GM18507 (cell line): ENCODE measurements at regions not wholly inside any gene's neighbourhood (a gene's known extent, or its start where the extent isn't known, plus 50 kb on each side); places are given as distances from the start of the nearest gene placed in this dataset.
"Not testable (repeated sequence)": the region's sequence is repeated elsewhere in the genome, so short reads cannot be mapped to it uniquely, and the experiment has no call there.

ENCODE experiments used
- DNase-seq: peaks from one replicate; pipeline ENCODE4 v3.0.0; 2011; ENCODE audit warnings: low read depth; ENCODE audit not compliant: insufficient read length; ENCODE audit errors: extremely low spot score
- FAIRE-seq: peaks from 2 replicates; lab custom pipeline; 2011; peaks lifted over from hg19 to GRCh38; lab: Jason Lieb, UNC

DNA sequence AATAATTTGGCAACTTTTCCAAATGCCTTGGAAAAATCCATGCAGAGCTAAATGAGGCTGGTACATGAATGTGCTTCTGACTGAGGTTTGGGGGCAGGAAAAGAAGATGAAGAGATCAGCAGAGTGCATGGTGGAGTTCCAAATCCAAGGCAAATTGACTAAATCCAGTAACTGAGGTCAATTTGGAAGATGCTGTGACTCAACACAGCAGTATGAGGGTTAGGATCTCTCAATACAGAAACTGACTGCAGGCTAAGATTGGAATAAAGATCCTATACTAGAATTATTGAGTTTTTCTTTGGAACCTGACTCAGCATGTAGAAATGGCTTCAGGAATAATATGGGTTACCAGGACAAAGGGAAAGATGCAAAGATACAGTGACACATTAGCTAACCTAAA is 99.3 kb upstream of the FAT3 start:
- DNase-seq (no peak), FAIRE-seq (no peak)

- DNase-seq, result no peak
- no peak for FAIRE-seq
Measured at GRCh38 chr11:92123540-92123939, 101.1 kb upstream of the FAT3 start.

GRCh38 chr11:92122561-92122960 is 102.1 kb upstream of the FAT3 start:
- DNase-seq (no peak), FAIRE-seq (no peak)

- no peak for DNase-seq
- no peak for FAIRE-seq
Measured at GRCh38 chr11:92111287-92111686, 113.3 kb upstream of the FAT3 start.

DNA sequence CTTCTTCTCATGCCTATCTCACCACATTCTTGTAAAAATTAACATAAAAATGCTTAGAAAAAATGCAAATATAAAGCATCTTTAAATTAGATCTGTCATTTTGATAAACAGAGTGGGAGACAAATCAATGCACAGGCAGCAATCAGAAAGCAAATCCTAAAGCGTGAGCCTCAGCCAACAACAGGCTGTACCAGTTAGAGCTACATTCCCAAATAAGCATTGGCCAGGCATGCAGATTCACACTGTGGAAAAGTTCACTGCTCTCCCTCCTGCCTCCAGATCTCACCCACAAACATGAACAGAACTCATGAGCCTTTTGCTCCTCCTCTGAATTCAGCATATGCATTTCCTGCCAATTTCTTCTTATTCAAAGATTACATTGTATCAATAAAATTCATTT is 115.2 kb upstream of the FAT3 start:
- FAIRE-seq, result no peak

DNA sequence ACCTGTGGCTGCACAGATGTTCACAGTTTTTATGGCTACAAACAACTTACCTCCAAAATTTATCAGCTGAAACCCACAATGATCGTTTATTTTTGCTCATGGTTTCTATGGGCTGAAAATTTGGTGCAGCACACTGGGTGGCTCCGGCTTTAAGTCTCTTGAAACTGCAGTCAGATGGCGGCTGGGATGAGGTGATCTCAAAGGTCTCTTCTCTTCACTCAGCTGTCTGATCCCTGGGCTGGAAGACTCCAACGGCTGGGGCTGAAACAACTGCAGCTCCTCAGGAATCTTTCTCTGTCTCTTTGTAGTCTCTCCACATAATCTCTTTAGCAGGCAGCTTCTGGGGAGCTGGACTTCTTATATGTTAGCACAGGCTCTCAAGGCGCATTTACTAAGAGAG is 117.3 kb upstream of the FAT3 start:
- no peak for FAIRE-seq
- no peak for DNase-seq

More for the DNA sequence above, 115.2 kb upstream of the FAT3 start:
- DNase-seq, result no peak

DNA sequence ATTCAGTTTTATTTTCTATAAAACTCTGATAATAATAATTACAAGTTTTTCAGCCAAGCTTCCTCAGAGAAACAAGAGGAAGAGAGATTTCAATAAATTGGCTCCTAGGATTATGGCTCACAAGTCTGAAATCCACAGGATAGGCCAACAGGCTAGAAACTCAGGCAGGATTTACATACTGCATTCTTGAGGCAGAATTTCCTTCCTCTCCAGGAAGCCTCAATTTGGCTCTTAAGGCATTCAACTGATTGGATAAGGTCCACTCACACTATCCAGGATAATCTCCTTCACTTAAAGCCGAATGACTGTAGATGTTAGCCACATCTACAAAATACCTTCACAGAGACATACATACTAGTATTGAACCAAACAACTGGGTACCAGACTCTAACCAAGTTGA is 120.3 kb upstream of the FAT3 start:
- DNase-seq, result no peak
- no peak for FAIRE-seq

DNA sequence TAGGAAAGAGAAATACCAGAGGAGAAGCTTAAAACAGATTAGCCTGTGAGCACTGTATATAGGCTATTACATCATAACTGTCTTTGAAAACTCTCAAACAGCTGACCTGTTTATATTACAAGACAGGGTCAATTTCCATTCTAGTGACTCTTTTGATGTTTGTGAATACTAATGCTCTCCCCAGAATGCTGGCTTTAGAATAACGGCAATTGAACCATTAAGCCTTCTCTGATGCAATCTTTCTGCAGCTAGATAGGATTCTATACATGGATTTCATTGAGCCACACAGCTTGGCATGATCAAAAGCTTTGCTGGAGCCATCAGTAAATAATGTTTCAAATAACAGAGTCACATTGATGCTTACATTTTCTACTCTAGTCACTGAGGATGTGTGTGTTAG is 122.7 kb upstream of the FAT3 start:
- DNase-seq (no peak), FAIRE-seq (no peak)

DNA sequence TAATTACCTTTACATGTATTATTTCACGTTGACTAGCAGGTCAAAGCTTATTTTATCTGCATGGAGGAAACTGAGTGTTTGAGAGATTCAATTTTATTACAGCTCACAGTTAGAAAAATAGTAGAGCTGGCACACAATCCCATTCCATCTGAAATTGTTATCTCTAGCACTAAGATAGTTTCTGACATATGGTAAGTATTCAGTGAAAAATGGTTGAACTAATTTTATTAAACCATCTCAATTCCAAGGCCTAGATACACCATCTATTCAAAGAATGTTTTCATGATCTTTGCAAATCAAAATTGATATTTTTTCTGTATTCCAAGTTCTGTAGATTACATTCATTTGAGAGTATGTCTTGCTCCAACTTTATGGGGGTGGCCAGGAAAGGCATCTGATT is 125.4 kb upstream of the FAT3 start:
- FAIRE-seq (no peak), DNase-seq (no peak)

GRCh38 chr11:92098172-92098571 is 126.4 kb upstream of the FAT3 start:
- FAIRE-seq (no peak), DNase-seq (no peak)

DNA sequence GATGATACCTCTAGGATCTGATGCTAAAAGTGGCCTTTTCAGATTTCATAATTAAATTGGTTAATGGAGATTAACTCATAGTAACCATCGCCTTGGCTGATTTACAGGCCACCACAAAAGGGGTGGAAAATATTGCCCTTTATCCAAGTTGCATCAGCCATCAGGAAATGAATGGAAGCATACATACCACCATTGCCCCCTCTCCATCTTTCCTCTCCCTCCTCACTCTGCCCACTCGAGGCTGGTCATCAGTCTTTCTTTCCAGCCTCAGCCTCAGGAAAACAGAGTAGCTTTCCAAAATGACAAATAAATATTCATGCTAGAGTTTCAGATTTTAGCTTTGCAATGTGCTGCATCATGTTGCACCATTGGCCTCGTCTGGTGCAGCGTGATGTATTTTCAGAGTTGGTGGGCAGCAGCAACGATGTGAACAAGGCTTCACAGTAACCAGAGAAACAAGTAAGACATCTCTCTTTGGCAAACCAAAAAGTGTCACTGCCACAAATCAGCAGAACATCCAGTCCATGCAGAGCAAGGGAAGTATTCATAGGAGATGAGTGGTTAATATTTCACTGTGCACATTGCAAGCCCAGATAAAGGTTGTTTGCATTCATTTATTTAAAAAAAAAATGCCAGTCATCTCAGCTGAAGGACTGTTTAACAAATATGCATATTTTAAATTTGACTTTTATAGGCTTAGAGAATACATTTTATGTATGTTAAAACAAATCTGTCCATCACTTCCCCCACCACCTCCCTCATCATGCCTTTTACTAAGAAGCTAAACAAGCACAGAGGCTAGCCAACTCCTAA is 136.7 kb upstream of the FAT3 start:
- FAIRE-seq (no peak), DNase-seq (no peak)

DNA sequence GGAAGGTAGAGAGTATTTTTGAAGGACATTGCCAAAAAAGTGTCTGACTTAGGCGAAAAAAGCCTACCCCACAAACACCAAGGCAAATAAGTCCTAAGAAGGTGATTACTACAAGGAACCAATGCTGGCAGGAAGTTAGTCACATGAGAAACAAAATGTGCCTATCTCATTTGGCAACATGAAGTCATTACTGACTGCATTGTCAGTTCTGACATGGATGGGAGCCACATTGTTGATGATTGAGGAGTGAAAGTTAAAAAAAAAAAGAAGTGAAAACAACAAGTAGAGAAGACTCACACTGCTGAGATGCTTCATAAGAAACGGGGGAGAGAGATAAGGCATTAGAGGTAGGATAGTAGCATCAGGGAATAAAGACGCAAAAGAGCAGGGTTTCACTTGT is 141.5 kb upstream of the FAT3 start:
- no peak for FAIRE-seq
- DNase-seq, result no peak

DNA sequence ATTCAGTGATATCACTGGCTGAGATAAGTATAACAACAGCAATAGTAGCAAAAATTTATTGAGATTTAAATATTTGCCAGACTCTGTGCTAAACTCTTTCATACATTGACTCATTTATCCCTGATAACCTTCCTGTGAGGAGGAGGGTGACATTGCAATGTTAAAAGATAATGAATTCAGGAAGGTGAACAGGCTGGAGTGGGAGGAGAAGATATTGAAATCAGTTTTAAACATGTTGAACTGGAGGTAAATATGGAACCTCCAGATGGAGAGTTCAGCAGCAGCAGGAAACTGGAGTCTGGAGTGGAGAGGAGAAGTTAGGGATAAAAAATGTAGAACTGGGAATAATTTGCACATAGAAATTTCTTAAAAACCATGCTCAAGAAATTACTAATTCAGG is 142.0 kb upstream of the FAT3 start:
- DNase-seq (no peak), FAIRE-seq (no peak)

DNA sequence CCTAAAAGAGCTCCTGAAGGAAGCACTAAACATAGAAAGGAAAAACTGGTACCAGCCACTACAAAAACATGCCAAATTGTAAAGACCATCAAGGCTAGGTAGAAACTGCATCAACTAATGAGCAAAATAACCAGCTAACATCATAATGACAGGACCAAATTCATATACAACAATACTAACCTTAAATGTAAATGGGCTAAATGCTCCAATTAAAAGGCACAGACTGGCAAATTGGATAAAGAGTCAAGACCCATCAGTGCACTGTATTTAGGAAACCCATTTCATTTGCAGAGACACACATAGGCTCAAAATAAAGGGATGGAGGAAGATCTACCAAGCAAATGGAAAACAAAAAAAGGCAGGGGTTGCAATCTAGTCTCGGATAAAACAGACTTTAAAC is 150.1 kb upstream of the FAT3 start:
- FAIRE-seq, DNase-seq: not testable (repeated sequence)

DNA sequence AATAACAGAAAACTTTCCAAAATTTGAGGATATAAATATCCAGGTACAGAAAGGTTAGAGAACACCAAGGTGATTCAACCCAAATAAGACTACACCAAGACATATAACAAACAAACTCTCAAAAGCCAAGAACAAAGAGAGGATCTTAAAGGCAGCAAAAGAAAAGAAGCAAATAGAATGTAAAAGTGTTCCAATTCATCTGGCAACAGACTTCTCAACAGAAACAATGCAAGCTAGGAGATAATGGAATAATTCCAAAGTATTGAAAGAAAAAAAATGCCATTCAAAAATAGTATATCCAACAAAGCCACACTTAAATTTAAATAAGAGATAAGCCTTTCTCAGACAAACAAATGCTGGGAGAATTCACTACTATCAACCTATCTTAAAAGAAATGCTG is 153.0 kb upstream of the FAT3 start:
- no peak for DNase-seq
- no peak for FAIRE-seq

DNA sequence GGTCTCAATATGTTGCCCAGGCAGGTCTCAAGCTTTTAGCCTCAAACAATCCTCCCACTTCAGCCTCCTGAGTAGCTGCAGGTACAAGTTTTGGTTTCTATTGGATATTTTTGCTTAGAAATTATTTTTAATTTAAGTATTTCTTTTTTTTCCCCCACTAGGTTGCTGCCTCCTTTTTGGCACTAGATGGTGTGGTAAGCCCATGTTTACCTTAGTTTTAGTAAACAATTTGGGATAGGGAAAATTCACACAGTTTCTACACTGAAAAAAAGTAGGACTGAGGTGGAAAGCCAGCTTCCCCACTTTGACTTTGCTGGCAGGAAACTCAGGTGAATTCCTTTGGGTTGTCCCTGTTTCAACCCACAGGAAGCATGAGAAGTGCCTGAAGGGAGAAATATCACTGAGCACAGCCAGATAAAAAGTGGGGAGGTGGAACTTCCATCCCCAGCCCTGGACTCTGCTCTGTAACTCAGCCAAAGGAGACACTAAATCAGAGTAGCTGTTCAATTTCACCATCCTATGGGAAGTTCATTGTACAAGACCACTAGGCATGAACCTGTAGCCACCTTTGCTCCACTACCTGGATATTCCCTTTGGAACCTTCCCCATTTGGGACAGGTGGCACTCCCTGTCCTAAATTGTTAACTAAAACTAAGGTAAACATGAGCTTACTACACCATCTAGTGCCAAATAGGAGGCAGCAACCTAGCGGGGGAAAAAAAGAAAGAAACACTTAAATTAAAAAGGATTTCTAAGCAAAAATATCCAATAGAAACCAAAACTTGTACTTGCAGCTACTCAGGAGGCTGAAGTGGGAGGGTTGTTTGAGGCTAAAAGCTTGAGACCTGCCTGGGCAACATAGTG is 154.4 kb upstream of the FAT3 start:
- FAIRE-seq (no peak), DNase-seq (no peak)

DNA sequence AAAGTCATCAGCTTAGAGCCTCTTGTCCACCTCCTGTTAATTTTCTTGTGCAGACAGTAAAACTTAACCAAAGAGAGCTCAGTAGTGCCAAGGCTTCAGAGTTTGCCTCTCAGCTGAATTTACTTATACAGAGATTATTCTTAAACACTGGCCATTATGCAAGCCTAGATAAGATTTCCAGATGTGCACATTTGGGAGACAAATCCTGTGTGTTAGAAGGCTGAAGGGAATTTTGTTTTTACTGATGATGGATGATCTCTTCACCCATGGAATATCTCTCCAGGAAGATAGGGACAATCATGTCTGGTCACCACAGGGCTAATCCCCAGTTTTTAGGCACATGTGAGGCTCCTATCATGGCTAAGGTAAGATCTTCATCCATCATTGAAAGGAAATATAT is 157.6 kb upstream of the FAT3 start:
- no peak for FAIRE-seq
- DNase-seq, result no peak

DNA sequence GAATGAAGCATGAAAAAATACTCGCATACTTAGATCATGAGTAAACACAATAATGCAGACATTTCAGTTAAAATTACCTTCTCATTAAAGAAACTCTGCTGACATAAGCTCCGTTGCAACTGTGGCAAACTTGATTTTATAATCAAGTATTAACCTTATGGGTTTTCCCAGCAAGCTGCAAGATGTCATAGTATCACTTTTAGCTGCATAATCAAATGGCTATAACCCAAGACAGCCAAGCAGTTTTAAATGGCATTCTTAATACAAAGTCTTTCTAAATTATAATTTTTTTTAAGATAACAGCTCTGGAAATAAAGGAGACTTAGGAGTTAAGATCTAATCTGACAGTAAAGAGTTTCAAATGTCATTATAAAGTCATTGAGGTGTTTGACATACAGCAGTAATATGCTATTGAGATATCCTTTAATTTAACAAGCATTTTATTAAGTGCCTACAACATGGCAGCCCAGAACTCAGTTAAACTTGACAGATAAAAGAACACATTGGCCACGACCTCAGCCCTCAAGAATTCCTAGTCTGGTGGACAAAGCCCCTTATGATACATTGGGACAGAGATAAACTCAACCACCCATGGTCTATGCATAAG is 163.1 kb upstream of the FAT3 start:
- FAIRE-seq, result no peak
- no peak for DNase-seq

GRCh38 chr11:92057849-92058442 is 166.7 kb upstream of the FAT3 start:
- DNase-seq (no peak), FAIRE-seq (no peak)

GRCh38 chr11:92053216-92053615 is 171.4 kb upstream of the FAT3 start:
- no peak for FAIRE-seq
- DNase-seq, result no peak
